ENCODE measurements at regions not wholly inside any gene's neighbourhood (a gene's known extent, or its start where the extent isn't known, plus 50 kb on each side); places are given as distances from the start of the nearest gene placed in this dataset.
"Not testable (repeated sequence)": the region's sequence is repeated elsewhere in the genome, so short reads cannot be mapped to it uniquely, and the experiment has no call there.

GRCh38 chr3:140857993-140858392, 83.6 kb upstream of the SLC25A36 start:
- no peak for DNase-seq
- Histone ChIP-seq H3K4me1 (no peaks in the 10 kb centered on the region), H3K36me3 (replicated peaks in 1 of 2; ENCODE audit: insufficient read depth in 1 of 2, low read depth in 2 of 2) (no peaks in the 10 kb centered on the region), H3K27me3 (no peaks in the 10 kb centered on the region), H3K27ac (no peak overlapping the region), H3K4me3 (no peak overlapping the region), H3K9me3 (no peaks in the 10 kb centered on the region)
- 82 to 91% methylated on average over 2 of the region's 2 CpGs for WGBS, 2 donors
- intact Hi-C loops (cut with DNase I), result no loop called here
- TF ChIP-seq POLR2A (IDR thresholded peaks at IDR 0.05) (no peak), CTCF (IDR thresholded peaks at IDR 0.05) (no peak)
- no peak for ATAC-seq

GRCh38 chr3:140859592-140860336, 81.9 kb upstream of the SLC25A36 start:
- TF ChIP-seq CTCF (IDR thresholded peaks at IDR 0.05) (no peak), POLR2A (IDR thresholded peaks at IDR 0.05) (no peak)
- Histone ChIP-seq H3K9me3 (no peaks in the 10 kb centered on the region), H3K27ac (no peak overlapping the region), H3K4me3 (no peak overlapping the region), H3K36me3 (replicated peaks in 1 of 2; ENCODE audit: insufficient read depth in 1 of 2, low read depth in 2 of 2) (no peaks in the 10 kb centered on the region), H3K4me1 (no peaks in the 10 kb centered on the region), H3K27me3 (no peaks in the 10 kb centered on the region)
- DNase-seq (no peak), ATAC-seq (no peak)
- 81 to 83% methylated on average over 5 of the region's 5 CpGs for WGBS, 2 donors
- intact Hi-C loops (cut with DNase I), result no loop called here

- Histone ChIP-seq H3K9me3 (no peaks in the 10 kb centered on the region), H3K27me3 (no peaks in the 10 kb centered on the region), H3K4me3 (no peak overlapping the region), H3K36me3 (replicated peaks in 1 of 2; ENCODE audit: insufficient read depth in 1 of 2, low read depth in 2 of 2) (no peaks in the 10 kb centered on the region), H3K27ac (no peak overlapping the region), H3K4me1 (no peaks in the 10 kb centered on the region)
- intact Hi-C loops (cut with DNase I), result no loop called here
- TF ChIP-seq POLR2A (IDR thresholded peaks at IDR 0.05) (no peak), CTCF (IDR thresholded peaks at IDR 0.05) (peak; percentile 25 to 71 (median 59))
- ATAC-seq (peak; percentile 71), DNase-seq (peak; percentile 72 to 77 (median 73))
- 3 to 9% methylated on average over 6 of the region's 6 CpGs for WGBS, 2 donors
These were observed 78.0 kb upstream of the SLC25A36 start for GRCh38 chr3:140863580-140864009.

- Histone ChIP-seq H3K4me1 (no peaks in the 10 kb centered on the region), H3K27ac (no peak overlapping the region), H3K9me3 (no peaks in the 10 kb centered on the region), H3K4me3 (no peak overlapping the region), H3K27me3 (no peaks in the 10 kb centered on the region), H3K36me3 (replicated peaks in 1 of 2; ENCODE audit: insufficient read depth in 1 of 2, low read depth in 2 of 2) (no peaks in the 10 kb centered on the region)
- WGBS, 2 donors, result 87 to 94% methylated on average over 4 of the region's 4 CpGs
- ATAC-seq (no peak), DNase-seq (no peak)
- no peak for TF ChIP-seq POLR2A (IDR thresholded peaks at IDR 0.05)
- TF ChIP-seq CTCF (IDR thresholded peaks at IDR 0.05), result no peak
- intact Hi-C loops (cut with DNase I), result no loop called here
These were observed 71.3 kb upstream of the SLC25A36 start for GRCh38 chr3:140870351-140870750.

- ATAC-seq (no peak), DNase-seq (no peak)
- Histone ChIP-seq H3K36me3 (replicated peaks in 1 of 2; ENCODE audit: insufficient read depth in 1 of 2, low read depth in 2 of 2) (no peaks in the 10 kb centered on the region), H3K4me3 (no peak overlapping the region), H3K27me3 (no peaks in the 10 kb centered on the region), H3K4me1 (no peaks in the 10 kb centered on the region), H3K9me3 (no peaks in the 10 kb centered on the region), H3K27ac (no peak overlapping the region)
- TF ChIP-seq POLR2A (IDR thresholded peaks at IDR 0.05), result no peak
- no peak for TF ChIP-seq CTCF (IDR thresholded peaks at IDR 0.05)
- intact Hi-C loops (cut with DNase I), result no loop called here
- 59 to 65% methylated on average over 2 of the region's 2 CpGs for WGBS, 2 donors
These were observed 70.6 kb upstream of the SLC25A36 start for GRCh38 chr3:140871022-140871421.

- 56 to 64% methylated on average over 4 of the region's 4 CpGs for WGBS, 2 donors
- H3K4me1 ChIP-seq; H3K36me3 ChIP-seq (replicated peaks in 1 of 2; ENCODE audit: insufficient read depth in 1 of 2, low read depth in 2 of 2); H3K4me3 ChIP-seq; H3K27me3 ChIP-seq; H3K9me3 ChIP-seq; DNase-seq; intact Hi-C loops (cut with DNase I); H3K27ac ChIP-seq; ATAC-seq: not testable (repeated sequence)
These were observed 69.5 kb upstream of the SLC25A36 start for GRCh38 chr3:140872165-140872564.

Measured in body of pancreas (tissue), 4 donors.